ENCODE measurements at regions not wholly inside any gene's neighbourhood (a gene's known extent, or its start where the extent isn't known, plus 50 kb on each side); places are given as distances from the start of the nearest gene placed in this dataset.

- Histone ChIP-seq H3K9me3 (ENCODE audit: low read depth, low read length) (0 out of 2 replicates have a peak, but pooled peaks cover 6% of the 10 kb centered on the region), H3K4me3 (no peak overlapping the region), H3K9ac (ENCODE audit: insufficient read length) (no peak overlapping the region), H3K36me3 (ENCODE audit: insufficient read depth, low read length) (no peaks in the 10 kb centered on the region), H3K27ac (no peak overlapping the region)
- TF ChIP-seq POLR2AphosphoS5 (IDR thresholded peaks at IDR 0.05; ENCODE audit: borderline replicate concordance, low read depth, low read length) (no peak), EZH2 (IDR thresholded peaks at IDR 0.05) (no peak), FOXP2 (optimal IDR thresholded peaks at IDR 0.05; ENCODE audit: control extremely low read depth, extremely low read length, insufficient read depth) (no peak)
- DNase-seq (ENCODE audit: low read depth, low spot score), result no peak
These were observed 402.4 kb downstream of the CSNK1G3 start for GRCh38 chr5:123914333-123914732.

GRCh38 chr5:123907349-123907748, 395.4 kb downstream of the CSNK1G3 start:
- Histone ChIP-seq H3K9ac (ENCODE audit: insufficient read length) (no peak overlapping the region), H3K36me3 (ENCODE audit: insufficient read depth, low read length) (no peaks in the 10 kb centered on the region), H3K4me3 (no peak overlapping the region), H3K9me3 (ENCODE audit: low read depth, low read length) (no peaks in the 10 kb centered on the region), H3K27ac (no peak overlapping the region)
- no peak for DNase-seq (ENCODE audit: low read depth, low spot score)
- TF ChIP-seq POLR2AphosphoS5 (IDR thresholded peaks at IDR 0.05; ENCODE audit: borderline replicate concordance, low read depth, low read length) (no peak), EZH2 (IDR thresholded peaks at IDR 0.05) (no peak), FOXP2 (optimal IDR thresholded peaks at IDR 0.05; ENCODE audit: control extremely low read depth, extremely low read length, insufficient read depth) (no peak)

- H3K36me3 ChIP-seq (ENCODE audit: insufficient read depth, low read length), result no peaks in the 10 kb centered on the region
- no peak overlapping the region for H3K9ac ChIP-seq (ENCODE audit: insufficient read length)
- no peaks in the 10 kb centered on the region for H3K9me3 ChIP-seq (ENCODE audit: low read depth, low read length)
- no peak for TF ChIP-seq POLR2AphosphoS5 (IDR thresholded peaks at IDR 0.05; ENCODE audit: borderline replicate concordance, low read depth, low read length)
- no peak for TF ChIP-seq EZH2 (IDR thresholded peaks at IDR 0.05)
- TF ChIP-seq FOXP2 (optimal IDR thresholded peaks at IDR 0.05; ENCODE audit: control extremely low read depth, extremely low read length, insufficient read depth), result no peak
- no peak overlapping the region for H3K4me3 ChIP-seq
- no peak overlapping the region for H3K27ac ChIP-seq
- no peak for DNase-seq (ENCODE audit: low read depth, low spot score)
These were observed 394.8 kb downstream of the CSNK1G3 start for GRCh38 chr5:123906698-123907295.

- Histone ChIP-seq H3K4me3 (no peak overlapping the region), H3K9ac (ENCODE audit: insufficient read length) (no peak overlapping the region), H3K27ac (no peak overlapping the region), H3K36me3 (ENCODE audit: insufficient read depth, low read length) (no peaks in the 10 kb centered on the region), H3K9me3 (ENCODE audit: low read depth, low read length) (no peaks in the 10 kb centered on the region)
- TF ChIP-seq FOXP2 (optimal IDR thresholded peaks at IDR 0.05; ENCODE audit: control extremely low read depth, extremely low read length, insufficient read depth) (no peak), POLR2AphosphoS5 (IDR thresholded peaks at IDR 0.05; ENCODE audit: borderline replicate concordance, low read depth, low read length) (no peak), EZH2 (IDR thresholded peaks at IDR 0.05) (no peak)
- DNase-seq (ENCODE audit: low read depth, low spot score), result no peak
These were observed 373.1 kb downstream of the CSNK1G3 start for GRCh38 chr5:123885081-123885480.

GRCh38 chr5:123882965-123883345, 371.0 kb downstream of the CSNK1G3 start:
- H3K4me3 ChIP-seq, result peak overlapping the region; percentile 41
- TF ChIP-seq FOXP2 (optimal IDR thresholded peaks at IDR 0.05; ENCODE audit: control extremely low read depth, extremely low read length, insufficient read depth), result no peak
- TF ChIP-seq POLR2AphosphoS5 (IDR thresholded peaks at IDR 0.05; ENCODE audit: borderline replicate concordance, low read depth, low read length), result no peak
- no peak for TF ChIP-seq EZH2 (IDR thresholded peaks at IDR 0.05)
- H3K9me3 ChIP-seq (ENCODE audit: low read depth, low read length), result no peaks in the 10 kb centered on the region
- no peak for DNase-seq (ENCODE audit: low read depth, low spot score)
- H3K9ac ChIP-seq (ENCODE audit: insufficient read length), result no peak overlapping the region
- H3K27ac ChIP-seq, result no peak overlapping the region
- no peaks in the 10 kb centered on the region for H3K36me3 ChIP-seq (ENCODE audit: insufficient read depth, low read length)

GRCh38 chr5:123882319-123882964, 370.5 kb downstream of the CSNK1G3 start:
- no peaks in the 10 kb centered on the region for H3K9me3 ChIP-seq (ENCODE audit: low read depth, low read length)
- H3K9ac ChIP-seq (ENCODE audit: insufficient read length), result no peak overlapping the region
- no peak for DNase-seq (ENCODE audit: low read depth, low spot score)
- peak overlapping the region; percentile 41 for H3K4me3 ChIP-seq
- no peaks in the 10 kb centered on the region for H3K36me3 ChIP-seq (ENCODE audit: insufficient read depth, low read length)
- TF ChIP-seq EZH2 (IDR thresholded peaks at IDR 0.05) (no peak), POLR2AphosphoS5 (IDR thresholded peaks at IDR 0.05; ENCODE audit: borderline replicate concordance, low read depth, low read length) (no peak), FOXP2 (optimal IDR thresholded peaks at IDR 0.05; ENCODE audit: control extremely low read depth, extremely low read length, insufficient read depth) (no peak)
- no peak overlapping the region for H3K27ac ChIP-seq

- Histone ChIP-seq H3K36me3 (ENCODE audit: insufficient read depth, low read length) (no peaks in the 10 kb centered on the region), H3K27ac (peak overlapping the region; percentile 71), H3K4me3 (peak overlapping the region; percentile 41), H3K9me3 (ENCODE audit: low read depth, low read length) (no peaks in the 10 kb centered on the region), H3K9ac (ENCODE audit: insufficient read length) (peak overlapping the region; percentile 33)
- DNase-seq (ENCODE audit: low read depth, low spot score), result no peak
- no peak for TF ChIP-seq FOXP2 (optimal IDR thresholded peaks at IDR 0.05; ENCODE audit: control extremely low read depth, extremely low read length, insufficient read depth)
- no peak for TF ChIP-seq POLR2AphosphoS5 (IDR thresholded peaks at IDR 0.05; ENCODE audit: borderline replicate concordance, low read depth, low read length)
- no peak for TF ChIP-seq EZH2 (IDR thresholded peaks at IDR 0.05)
These were observed 369.8 kb downstream of the CSNK1G3 start for GRCh38 chr5:123881759-123882244.

GRCh38 chr5:123880875-123881274, 368.9 kb downstream of the CSNK1G3 start:
- Histone ChIP-seq H3K36me3 (ENCODE audit: insufficient read depth, low read length) (no peaks in the 10 kb centered on the region), H3K9me3 (ENCODE audit: low read depth, low read length) (no peaks in the 10 kb centered on the region), H3K9ac (ENCODE audit: insufficient read length) (no peak overlapping the region), H3K27ac (no peak overlapping the region), H3K4me3 (no peak overlapping the region)
- no peak for DNase-seq (ENCODE audit: low read depth, low spot score)
- TF ChIP-seq FOXP2 (optimal IDR thresholded peaks at IDR 0.05; ENCODE audit: control extremely low read depth, extremely low read length, insufficient read depth) (no peak), POLR2AphosphoS5 (IDR thresholded peaks at IDR 0.05; ENCODE audit: borderline replicate concordance, low read depth, low read length) (no peak), EZH2 (IDR thresholded peaks at IDR 0.05) (no peak)
